HL-60/S4 (cell line): ENCODE measurements at regions not wholly inside any gene's neighbourhood (a gene's known extent, or its start where the extent isn't known, plus 50 kb on each side); places are given as distances from the start of the nearest gene placed in this dataset.
"Not testable (repeated sequence)": the region's sequence is repeated elsewhere in the genome, so short reads cannot be mapped to it uniquely, and the experiment has no call there.

ENCODE experiments used
- in situ Hi-C: fragments of 300-500 bp; cut with MboI; formaldehyde crosslinking; loops from 2 replicates; pipeline ENCODE4 v1.14.3; 2022; ENCODE audit warnings: low sequenced_read_pairs

GRCh38 chr11:123344790-123345357, 85.2 kb upstream of the GRAMD1B start:
- in situ Hi-C loops = no loop called here

DNA sequence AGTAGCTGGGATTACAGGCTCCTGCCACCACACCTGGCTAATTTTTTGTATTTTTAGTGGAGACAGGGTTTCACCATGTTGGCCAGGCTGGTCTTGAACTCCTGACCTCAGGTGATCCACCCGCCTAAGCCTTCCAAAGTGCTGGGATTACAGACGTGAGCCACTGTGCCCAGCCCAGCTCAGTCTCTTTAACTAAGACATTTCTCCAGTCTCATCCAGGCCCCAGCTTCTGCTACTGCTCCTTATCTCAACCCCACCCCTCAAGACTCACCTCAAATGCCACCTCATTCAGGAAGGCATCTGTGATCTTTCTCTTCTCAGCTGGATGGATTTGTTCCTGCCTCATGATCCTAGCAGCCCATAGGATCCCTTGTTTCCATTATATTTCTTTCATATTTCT, 85.9 kb upstream of the GRAMD1B start:
- in situ Hi-C loops = not testable (repeated sequence)

DNA sequence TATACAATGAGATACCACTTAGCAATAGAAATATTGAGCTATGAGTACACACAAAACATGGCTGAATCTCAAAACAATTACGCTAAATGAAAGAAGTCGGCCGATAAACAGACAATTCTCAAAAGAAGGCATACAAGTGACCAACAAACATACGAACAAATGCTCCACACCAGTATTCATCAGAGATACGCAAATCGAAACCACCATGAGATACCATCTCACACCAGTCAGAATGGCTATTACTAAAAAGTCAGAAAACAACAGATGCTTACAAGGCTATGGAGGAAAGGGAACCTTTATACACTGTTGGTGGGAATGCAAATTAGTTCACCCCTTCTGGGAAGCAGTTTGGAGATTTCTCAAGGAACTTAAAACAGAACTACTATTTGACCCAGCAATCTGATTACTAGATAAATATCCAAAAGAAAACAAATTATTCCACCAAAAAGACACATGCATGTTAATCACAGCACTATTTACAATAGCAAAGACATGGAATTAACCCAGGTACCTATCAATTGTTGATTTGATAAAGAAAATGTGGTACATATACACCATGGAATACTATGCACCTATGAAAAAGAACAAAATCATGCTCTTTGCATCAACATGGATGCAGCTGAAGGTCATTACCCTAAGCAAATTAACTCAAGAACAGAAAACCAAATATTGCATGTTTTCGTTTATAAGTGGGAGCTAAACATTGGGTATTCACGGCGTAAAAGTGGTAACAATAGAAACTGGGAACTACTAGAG, 90.9 kb upstream of the GRAMD1B start:
- in situ Hi-C loops = no loop called here

- in situ Hi-C loops = no loop called here
Measured at GRCh38 chr11:123338266-123338800, 91.7 kb upstream of the GRAMD1B start.

DNA sequence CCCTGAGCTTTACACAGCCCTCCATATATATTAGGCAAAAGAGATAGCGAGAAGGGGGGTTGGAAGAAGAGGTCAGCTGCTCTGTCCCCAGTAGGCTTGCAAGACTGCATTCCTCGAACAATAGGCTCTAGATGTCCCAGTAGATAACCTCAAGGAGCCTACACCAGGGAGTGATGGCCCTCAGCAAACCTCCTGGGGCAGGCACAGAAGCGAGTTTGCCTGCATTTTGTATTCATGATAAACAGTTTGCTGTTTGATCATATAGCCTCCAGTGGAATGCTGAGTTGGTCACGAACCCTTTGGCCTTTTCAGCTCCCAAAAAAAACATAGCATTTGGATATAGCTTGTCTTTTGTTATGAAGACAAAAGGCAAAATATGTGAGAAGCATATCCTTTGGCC, 95.1 kb upstream of the GRAMD1B start:
- in situ Hi-C loops = no loop called here

- in situ Hi-C loops = not testable (repeated sequence)
Measured at GRCh38 chr11:123332577-123332976, 97.5 kb upstream of the GRAMD1B start.

- in situ Hi-C loops = no loop called here
Measured at GRCh38 chr11:123330948-123331347, 99.1 kb upstream of the GRAMD1B start.

DNA sequence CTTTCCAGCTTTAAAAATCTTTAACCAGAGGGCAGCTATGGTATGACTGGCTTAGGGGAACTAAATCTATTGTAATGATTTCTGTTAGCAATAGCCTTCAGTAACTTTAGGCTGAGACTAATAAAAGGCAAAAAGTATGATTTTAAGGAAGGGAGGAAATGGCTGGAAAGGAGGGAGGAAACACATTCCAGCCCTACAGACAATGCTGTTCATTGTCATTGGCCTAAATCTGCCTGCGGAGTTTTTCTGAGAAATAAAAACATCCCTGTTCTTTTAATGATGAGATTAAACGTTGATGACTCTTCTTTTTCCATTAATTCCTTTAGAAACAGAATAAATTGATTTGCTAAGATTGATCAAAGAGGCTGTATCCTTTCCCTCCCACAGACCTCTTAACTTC, 99.6 kb upstream of the GRAMD1B start:
- in situ Hi-C loops = no loop called here

GRCh38 chr11:123330071-123330470, 100.0 kb upstream of the GRAMD1B start:
- in situ Hi-C loops = no loop called here

- in situ Hi-C loops = no loop called here
Measured at GRCh38 chr11:123328281-123328867, 101.7 kb upstream of the GRAMD1B start.

DNA sequence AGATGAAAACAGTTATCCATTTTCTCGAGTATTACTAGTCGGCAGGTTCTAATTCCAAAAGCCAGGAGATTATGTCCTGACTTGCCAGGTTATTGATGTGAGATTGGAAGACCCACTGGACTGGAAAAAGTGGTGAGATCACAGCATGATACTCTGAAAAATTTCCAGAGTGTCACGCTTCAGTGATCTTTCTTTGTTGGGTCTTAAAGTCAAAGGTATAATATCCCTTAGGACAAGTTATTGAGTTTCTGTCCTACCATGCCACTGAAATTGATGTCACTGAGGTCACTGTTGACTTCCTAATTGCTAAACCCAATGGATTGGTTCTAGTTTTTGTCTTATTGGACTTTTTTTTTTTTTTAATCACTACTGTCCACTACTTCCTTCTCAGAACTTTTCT, 104.5 kb upstream of the GRAMD1B start:
- in situ Hi-C loops = no loop called here

GRCh38 chr11:123323568-123323967, 106.5 kb upstream of the GRAMD1B start:
- in situ Hi-C loops = no loop called here

DNA sequence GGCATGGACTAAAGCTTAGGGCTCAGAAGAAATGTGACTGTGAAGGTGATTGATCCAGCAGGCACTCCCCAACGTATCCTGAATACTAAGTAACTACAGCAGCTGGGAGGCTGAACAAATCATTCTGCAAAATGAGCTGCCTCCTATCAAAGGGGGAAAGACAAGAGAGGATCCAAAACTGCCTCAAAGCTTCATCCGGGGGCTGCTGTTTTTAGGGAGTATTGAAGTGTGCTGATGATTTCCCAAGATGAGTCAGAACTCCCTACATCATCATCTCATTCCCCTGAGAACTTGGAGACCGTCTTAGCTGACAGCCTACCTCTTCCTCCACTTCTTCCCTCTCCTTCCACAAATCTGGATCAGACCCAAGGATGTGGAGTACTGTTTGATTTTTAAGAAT, 108.4 kb upstream of the GRAMD1B start:
- in situ Hi-C loops = no loop called here

GRCh38 chr11:123318623-123319022, 111.4 kb upstream of the GRAMD1B start:
- in situ Hi-C loops = no loop called here

DNA sequence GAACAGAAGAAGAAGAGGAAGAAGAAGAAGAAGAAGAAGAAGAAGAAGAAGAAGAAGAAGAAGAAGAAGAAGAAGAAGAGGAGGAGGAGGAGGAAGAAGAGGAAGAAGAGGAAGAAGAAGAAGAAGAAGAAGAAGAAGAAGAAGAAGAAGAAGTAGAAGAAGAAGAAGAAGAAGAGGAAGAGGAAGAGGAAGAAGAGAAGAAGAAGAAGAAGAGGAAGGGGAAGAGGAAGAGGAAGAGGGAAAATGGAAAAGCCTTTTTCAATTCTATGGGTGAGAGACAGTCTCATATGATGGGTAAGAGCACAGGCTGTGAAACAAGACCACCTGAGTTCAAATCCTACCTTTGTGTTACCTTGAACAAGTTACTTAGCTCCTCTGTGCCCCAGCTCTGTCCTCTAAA, 111.9 kb upstream of the GRAMD1B start:
- in situ Hi-C loops = not testable (repeated sequence)

DNA sequence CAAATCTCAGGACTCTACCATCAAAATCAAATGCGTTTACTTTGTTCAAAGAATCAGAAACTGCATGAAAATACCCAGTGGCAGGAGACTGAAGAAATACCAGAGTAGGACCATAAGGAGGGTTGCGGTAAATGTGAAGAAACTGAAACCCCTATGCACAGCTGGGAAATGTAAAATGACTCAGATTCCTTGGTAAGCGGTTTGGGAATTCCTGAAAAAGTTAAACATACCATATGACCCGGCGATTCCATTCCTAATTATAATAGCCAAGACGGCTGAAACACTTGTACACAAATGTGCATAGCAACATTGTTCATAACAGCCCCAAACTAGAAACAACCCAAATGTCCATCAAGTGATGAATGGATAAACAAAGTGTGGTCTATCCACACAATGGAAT, 114.1 kb upstream of the GRAMD1B start:
- in situ Hi-C loops = no loop called here

DNA sequence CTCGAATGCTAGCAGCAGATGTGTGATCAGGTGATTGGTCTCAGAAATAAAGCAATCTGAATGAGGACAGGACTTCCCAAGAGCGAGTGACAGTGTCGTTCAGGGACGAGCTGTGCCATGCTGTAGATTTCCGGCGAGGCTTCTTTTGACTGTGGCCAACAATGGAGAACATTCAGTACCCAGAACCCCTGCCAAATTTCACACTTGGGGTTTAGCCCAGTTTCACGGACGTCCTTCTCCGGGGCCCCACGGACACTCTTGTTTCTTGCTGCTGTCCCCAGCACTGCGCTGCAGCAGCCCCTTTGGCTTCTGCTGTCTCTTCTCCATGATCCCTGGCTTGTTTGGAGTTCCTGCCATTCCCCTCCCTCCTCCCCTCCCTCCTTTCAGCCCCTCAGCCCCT, 115.1 kb upstream of the GRAMD1B start:
- in situ Hi-C loops = no loop called here

GRCh38 chr11:123313262-123313661, 116.8 kb upstream of the GRAMD1B start:
- in situ Hi-C loops = no loop called here

DNA sequence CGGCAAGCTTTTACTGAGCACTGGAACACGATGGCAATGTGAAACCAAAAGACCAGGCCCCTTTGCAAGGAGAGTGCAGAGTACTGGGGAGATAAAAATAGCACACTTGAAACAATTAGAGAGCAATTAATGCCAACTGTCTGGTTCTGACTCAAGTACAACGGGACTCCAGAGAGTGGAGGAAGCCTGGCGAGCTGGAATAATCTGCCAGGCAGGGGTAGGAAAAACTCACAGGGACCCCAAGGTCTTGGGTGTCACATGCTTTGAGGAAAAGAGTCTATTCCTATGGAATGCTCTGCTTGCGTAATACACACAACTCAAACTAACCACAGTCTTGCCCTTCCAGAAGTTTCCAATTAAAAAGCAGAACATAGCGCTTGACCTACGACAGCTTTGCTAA, 113.0 kb upstream of the CLMP start:
- in situ Hi-C loops = no loop called here

- in situ Hi-C loops = no loop called here
Measured at GRCh38 chr11:123307276-123307675, 112.2 kb upstream of the CLMP start.

GRCh38 chr11:123306531-123306930, 111.5 kb upstream of the CLMP start:
- in situ Hi-C loops = no loop called here
